AG09309 (cell line): ENCODE measurements at regions not wholly inside any gene's neighbourhood (a gene's known extent, or its start where the extent isn't known, plus 50 kb on each side); places are given as distances from the start of the nearest gene placed in this dataset.
A peak's percentile ranks its signal among the peaks of the same experiment; 100 is the strongest.

Experiments
- DNase-seq: peaks from one replicate; pipeline ENCODE4 v3.0.0-alpha.2; 2010; ENCODE audit warnings: low read depth
- H3K4me3 ChIP-seq: 2 replicates; pipeline ENCODE4 v1.5.1; 2011; ENCODE audit warnings: mild to moderate bottlenecking, low read depth, low read length, moderate library complexity; ENCODE audit not compliant: control insufficient read depth
- TF ChIP-seq, protein P1 (sequence below): IDR thresholded peaks from 2 replicates; pipeline ENCODE4 v1.5.1; 2011; ENCODE audit warnings: mild to moderate bottlenecking, low read depth, low read length, inconsistent platforms; ENCODE audit not compliant: insufficient read depth, control insufficient read depth; ENCODE audit errors: missing control alignments

DNA sequence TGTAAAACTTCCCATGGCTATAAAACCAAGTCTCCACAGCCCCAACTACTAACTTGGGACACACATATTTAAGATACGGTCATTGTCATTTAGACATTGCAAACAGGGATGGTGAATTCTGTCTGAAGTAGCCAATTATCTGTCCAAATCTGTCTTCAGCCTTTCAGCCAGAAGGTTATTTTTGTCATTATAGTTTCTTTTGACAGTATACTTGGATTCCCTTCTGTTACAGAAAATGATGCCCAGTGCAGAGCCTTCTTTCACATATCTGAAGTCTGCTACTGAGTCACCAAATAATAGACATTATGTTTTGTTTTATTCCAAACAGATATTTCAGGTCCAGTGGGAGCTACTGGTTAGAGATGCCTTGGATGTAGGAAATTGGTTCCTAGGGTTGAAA lies 452.4 kb upstream of the HTR2A start:
- TF ChIP-seq, protein P1, sequence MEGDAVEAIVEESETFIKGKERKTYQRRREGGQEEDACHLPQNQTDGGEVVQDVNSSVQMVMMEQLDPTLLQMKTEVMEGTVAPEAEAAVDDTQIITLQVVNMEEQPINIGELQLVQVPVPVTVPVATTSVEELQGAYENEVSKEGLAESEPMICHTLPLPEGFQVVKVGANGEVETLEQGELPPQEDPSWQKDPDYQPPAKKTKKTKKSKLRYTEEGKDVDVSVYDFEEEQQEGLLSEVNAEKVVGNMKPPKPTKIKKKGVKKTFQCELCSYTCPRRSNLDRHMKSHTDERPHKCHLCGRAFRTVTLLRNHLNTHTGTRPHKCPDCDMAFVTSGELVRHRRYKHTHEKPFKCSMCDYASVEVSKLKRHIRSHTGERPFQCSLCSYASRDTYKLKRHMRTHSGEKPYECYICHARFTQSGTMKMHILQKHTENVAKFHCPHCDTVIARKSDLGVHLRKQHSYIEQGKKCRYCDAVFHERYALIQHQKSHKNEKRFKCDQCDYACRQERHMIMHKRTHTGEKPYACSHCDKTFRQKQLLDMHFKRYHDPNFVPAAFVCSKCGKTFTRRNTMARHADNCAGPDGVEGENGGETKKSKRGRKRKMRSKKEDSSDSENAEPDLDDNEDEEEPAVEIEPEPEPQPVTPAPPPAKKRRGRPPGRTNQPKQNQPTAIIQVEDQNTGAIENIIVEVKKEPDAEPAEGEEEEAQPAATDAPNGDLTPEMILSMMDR, result no peak
- H3K4me3 ChIP-seq, result no peak overlapping the region
- DNase-seq, result no peak

DNA sequence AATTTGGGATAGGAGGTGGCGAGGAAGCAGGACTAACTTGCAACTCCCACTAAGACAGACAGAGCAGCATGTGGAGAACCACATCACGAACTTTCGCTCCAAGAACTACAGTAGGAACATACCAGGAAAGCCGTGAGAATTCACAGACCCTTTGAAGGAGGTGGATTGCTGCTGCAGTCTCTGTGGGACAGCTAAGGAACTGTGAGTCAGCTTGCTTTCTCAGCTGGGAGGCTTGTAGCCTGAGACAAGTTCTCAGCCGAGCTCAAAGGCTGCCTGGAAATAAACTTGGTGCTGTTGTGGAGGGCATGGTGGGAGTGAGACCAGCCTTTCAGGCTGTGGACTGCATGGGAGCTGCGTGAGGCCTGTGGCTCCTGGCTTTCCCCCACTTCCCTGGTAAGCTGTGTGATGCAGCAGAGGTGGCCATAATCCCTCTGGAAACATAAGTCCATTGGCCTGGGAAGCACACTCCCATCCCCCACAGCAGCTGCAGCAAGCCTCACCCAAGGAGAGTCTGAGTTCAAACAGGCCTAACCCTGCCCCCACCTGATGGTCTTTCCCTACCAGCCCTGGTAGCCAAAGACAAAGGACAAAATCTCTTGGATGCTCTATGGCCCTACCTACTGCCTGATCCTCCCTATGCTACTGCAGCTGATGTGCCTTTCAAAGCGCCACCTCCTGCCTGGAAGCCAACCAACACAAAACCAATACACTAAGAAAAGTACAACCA lies 441.1 kb upstream of the HTR2A start:
- TF ChIP-seq, protein P1, result no peak
- DNase-seq, result peak; percentile 49

DNA sequence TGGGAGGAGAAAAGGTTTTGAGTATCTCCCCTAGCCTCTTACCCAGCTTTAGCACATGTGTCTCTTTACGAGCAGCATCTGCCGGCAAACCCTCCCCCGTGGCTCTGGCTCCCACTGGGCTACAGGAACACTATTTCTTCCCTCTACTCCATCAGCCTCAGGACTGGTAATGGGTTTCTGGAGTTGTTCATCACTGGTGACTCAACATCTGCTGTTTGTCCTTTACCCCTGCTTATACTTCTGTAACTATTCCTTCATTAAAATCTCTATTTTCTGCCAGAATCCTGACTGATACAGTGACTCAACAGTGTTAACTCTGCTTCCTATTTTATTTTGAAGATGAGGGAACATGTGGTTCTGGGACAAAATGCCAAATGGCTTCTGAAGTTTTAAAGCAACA lies 437.3 kb upstream of the HTR2A start:
- peak; percentile 83 for DNase-seq
- no peak overlapping the region for H3K4me3 ChIP-seq
- TF ChIP-seq, protein P1, result no peak

More for the DNA sequence above, 441.1 kb upstream of the HTR2A start:
- peak overlapping the region; percentile 9 for H3K4me3 ChIP-seq

DNA sequence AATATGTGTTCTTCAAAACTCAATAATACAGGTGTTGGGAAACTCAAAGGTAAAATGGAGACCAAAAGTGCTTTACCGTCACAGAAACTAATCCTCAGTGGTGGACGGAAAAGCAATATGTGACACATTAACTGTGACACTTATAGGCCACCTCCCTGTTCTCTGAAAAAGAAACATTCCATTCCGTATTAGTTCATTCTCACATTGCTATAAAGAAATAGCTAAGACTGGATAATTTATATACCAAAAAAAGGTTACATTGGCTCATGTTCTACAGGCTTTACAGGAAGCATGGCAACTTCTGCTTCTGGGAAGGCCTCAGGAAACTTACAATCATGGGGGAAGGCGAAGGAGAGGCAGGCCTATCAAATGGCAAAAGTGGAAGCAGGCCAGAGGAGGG lies 435.3 kb upstream of the HTR2A start:
- TF ChIP-seq, protein P1, result no peak
- no peak overlapping the region for H3K4me3 ChIP-seq
- no peak for DNase-seq

DNA sequence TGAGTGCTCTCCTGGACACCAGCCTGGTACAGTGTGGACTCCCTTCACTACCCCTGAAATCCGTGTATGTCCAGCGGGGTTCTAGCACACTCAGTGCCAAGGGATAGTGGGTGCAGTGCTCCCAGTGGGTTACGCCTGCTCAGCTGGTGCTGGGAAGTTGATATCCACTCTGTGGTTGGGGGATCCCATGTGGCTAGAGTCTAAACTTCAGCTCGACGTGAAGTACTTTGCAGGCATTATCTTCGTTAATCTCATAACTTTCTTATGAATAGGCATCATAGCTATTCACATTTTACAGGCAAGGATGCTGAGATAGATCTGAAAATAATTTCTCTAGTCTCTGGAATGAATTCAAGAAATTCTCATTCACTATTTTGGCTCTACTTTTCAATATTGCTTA lies 433.2 kb upstream of the HTR2A start:
- no peak overlapping the region for H3K4me3 ChIP-seq
- DNase-seq, result no peak
- TF ChIP-seq, protein P1, result no peak

DNA sequence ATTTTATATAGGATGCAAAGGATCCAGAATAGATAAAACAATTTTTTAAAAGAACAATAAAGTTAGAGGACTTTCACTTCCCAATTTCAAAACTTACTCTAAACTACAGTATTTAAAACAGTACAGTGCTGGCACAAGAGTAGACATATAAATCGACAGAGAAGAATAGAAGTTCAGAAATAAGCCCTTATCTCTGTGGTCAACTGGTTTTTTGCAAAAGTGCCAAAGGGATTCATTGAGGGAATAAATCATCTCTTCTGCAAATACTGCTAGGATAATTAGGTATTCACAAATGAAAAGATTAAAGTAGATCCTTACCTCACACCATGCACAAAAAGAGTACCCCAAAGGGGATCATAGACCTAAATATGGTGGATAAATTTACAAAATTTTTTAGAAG lies 431.0 kb upstream of the HTR2A start:
- H3K4me3 ChIP-seq, result no peak overlapping the region
- DNase-seq, result peak; percentile 18
- TF ChIP-seq, protein P1, result no peak
